GM12878 (cell line): ENCODE measurements at regions not wholly inside any gene's neighbourhood (a gene's known extent, or its start where the extent isn't known, plus 50 kb on each side); places are given as distances from the start of the nearest gene placed in this dataset.

Experiments used
- ATF7 ChIP-seq: fragments of 450-650 bp; IDR thresholded peaks from 2 replicates; pipeline ENCODE4 v1.6.1; 2016; ENCODE audit warnings: low read depth, mild to moderate bottlenecking
- CBX3 ChIP-seq: fragments of 200-600 bp; sonication (generic); IDR thresholded peaks from 2 replicates; pipeline ENCODE4 v1.6.1; 2016; ENCODE audit warnings: low read depth, borderline replicate concordance
- TF ChIP-seq, protein P1 (sequence below): IDR thresholded peaks from 2 replicates; pipeline ENCODE4 v1.6.1; 2011; ENCODE audit warnings: borderline replicate concordance, low read depth, mild to moderate bottlenecking, moderate library complexity, mixed read lengths, low read length; ENCODE audit not compliant: insufficient read depth; ENCODE audit errors: extremely low read length
- TF ChIP-seq, protein P2 (sequence below), 3 experiments: IDR thresholded peaks in 2 of 3; conservative IDR thresholded peaks in 1 of 3; 2 replicates each; pipeline ENCODE4 v1.5.1; 2011; ENCODE audit warnings: low read depth in 3 of 3, low read length in 3 of 3, mild to moderate bottlenecking in 3 of 3, control low read depth in 2 of 3, moderate library complexity in 2 of 3, inconsistent platforms in 1 of 3, mixed read lengths in 1 of 3; ENCODE audit not compliant: control insufficient read depth in 2 of 3, insufficient read depth in 1 of 3; ENCODE audit errors: extremely low read depth in 1 of 3

DNA sequence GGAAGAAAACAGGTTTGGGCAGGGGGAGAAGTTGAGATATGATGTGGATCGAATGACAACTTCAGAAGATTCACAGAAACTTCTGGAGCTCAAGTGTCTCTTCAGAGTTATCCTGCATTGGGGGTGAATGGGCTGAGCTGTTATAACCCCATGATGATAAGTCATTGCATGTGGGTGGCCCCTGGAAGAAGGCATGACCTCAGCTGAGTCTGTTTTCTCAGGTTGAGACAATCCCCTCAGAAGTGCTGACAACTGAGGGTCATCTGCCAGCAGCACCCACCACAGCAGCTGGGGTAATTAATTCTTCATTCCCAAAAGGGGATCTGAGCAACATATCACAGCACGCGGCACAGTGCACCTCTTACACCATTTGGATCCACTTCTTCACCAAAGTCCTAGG is 138.6 kb upstream of the CAMK1G start:
- TF ChIP-seq ATF7 (no peak), CBX3 (no peak)
- TF ChIP-seq, protein P1, sequence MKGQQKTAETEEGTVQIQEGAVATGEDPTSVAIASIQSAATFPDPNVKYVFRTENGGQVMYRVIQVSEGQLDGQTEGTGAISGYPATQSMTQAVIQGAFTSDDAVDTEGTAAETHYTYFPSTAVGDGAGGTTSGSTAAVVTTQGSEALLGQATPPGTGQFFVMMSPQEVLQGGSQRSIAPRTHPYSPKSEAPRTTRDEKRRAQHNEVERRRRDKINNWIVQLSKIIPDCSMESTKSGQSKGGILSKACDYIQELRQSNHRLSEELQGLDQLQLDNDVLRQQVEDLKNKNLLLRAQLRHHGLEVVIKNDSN, result no peak
- TF ChIP-seq, protein P2, sequence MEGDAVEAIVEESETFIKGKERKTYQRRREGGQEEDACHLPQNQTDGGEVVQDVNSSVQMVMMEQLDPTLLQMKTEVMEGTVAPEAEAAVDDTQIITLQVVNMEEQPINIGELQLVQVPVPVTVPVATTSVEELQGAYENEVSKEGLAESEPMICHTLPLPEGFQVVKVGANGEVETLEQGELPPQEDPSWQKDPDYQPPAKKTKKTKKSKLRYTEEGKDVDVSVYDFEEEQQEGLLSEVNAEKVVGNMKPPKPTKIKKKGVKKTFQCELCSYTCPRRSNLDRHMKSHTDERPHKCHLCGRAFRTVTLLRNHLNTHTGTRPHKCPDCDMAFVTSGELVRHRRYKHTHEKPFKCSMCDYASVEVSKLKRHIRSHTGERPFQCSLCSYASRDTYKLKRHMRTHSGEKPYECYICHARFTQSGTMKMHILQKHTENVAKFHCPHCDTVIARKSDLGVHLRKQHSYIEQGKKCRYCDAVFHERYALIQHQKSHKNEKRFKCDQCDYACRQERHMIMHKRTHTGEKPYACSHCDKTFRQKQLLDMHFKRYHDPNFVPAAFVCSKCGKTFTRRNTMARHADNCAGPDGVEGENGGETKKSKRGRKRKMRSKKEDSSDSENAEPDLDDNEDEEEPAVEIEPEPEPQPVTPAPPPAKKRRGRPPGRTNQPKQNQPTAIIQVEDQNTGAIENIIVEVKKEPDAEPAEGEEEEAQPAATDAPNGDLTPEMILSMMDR (IDR thresholded peaks at IDR 0.05 in 2 of 3, conservative IDR thresholded peaks at IDR 0.05 in 1 of 3; ENCODE audit: control insufficient read depth in 2 of 3, extremely low read depth in 1 of 3, insufficient read depth in 1 of 3, low read depth in 3 of 3, low read length in 3 of 3), result no peak
